Non-pigmented ciliary epithelial cell (primary cell): ENCODE measurements at regions not wholly inside any gene's neighbourhood (a gene's known extent, or its start where the extent isn't known, plus 50 kb on each side); places are given as distances from the start of the nearest gene placed in this dataset.

ENCODE experiments used
- DNase-seq: peaks from one replicate; pipeline ENCODE4 v3.0.0-alpha.2; 2010; ENCODE audit warnings: low read depth

GRCh38 chr6:153231048-153231646 is 100.1 kb upstream of the RGS17 start:
- no peak for DNase-seq

- DNase-seq = no peak
These were observed 87.2 kb upstream of the RGS17 start for GRCh38 chr6:153218184-153218792.

- no peak for DNase-seq
These were observed 85.7 kb upstream of the RGS17 start for GRCh38 chr6:153216789-153217188.

GRCh38 chr6:153215242-153215641 is 84.2 kb upstream of the RGS17 start:
- no peak for DNase-seq

- no peak for DNase-seq
These were observed 83.4 kb upstream of the RGS17 start for GRCh38 chr6:153214436-153214835.

- DNase-seq = peak; percentile 34
These were observed 79.0 kb upstream of the RGS17 start for GRCh38 chr6:153210083-153210482.

- no peak for DNase-seq
These were observed 77.6 kb upstream of the RGS17 start for GRCh38 chr6:153208706-153209105.

GRCh38 chr6:153207617-153208016 is 76.5 kb upstream of the RGS17 start:
- no peak for DNase-seq

- DNase-seq = no peak
These were observed 75.9 kb upstream of the RGS17 start for GRCh38 chr6:153207006-153207405.

GRCh38 chr6:153192943-153193885 is 62.1 kb upstream of the RGS17 start:
- no peak for DNase-seq

GRCh38 chr6:153183925-153184324 is 52.8 kb upstream of the RGS17 start:
- no peak for DNase-seq
